GM19328 (cell line): ENCODE measurements at regions not wholly inside any gene's neighbourhood (a gene's known extent, or its start where the extent isn't known, plus 50 kb on each side); places are given as distances from the start of the nearest gene placed in this dataset.

Experiments used
- ATAC-seq: cut with Tn5 transposase; IDR thresholded peaks from one replicate; pipeline ENCODE4 v1.9.1; 2021; ENCODE audit warnings: mild to moderate bottlenecking, moderate library complexity; ENCODE audit not compliant: unreplicated experiment

DNA sequence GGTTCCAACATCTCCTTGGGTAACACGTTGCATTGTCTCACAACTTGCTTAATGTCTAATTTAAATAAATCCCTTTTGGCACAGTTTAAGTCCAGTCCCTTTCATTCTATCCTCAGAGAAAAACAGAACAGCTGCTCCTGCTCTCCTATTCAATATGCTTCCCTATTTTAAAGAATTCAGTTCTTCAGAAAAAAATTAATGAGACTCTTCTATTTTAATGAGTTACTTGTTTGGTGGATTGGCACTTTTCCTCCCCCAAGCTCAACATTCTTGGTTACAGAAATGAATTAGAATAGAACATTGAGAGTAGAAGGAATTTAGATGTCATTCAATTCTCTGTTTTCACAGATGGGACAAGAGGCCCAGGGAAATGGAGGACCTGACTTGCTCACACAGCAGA is 116.9 kb upstream of the ATP8B1 start:
- no peak for ATAC-seq

DNA sequence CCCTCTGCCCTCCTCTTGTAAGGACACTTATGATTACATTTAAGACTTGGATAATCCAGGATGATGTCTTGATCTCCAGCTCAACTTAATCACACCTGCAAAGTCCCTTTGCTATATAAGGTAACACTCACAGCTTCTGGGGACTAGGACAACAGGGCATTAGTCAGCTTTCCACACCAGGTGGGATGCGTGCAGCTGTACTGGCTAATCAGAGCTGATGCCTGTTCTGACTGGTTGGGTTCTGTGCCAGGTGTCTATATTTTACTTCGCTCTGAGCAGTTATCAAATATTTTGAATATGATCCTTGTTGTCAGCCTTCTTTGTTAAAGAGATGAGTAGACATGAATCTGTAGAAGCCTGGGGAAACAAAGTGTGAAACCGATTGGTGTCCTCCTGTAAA is 115.5 kb upstream of the ATP8B1 start:
- ATAC-seq = no peak

DNA sequence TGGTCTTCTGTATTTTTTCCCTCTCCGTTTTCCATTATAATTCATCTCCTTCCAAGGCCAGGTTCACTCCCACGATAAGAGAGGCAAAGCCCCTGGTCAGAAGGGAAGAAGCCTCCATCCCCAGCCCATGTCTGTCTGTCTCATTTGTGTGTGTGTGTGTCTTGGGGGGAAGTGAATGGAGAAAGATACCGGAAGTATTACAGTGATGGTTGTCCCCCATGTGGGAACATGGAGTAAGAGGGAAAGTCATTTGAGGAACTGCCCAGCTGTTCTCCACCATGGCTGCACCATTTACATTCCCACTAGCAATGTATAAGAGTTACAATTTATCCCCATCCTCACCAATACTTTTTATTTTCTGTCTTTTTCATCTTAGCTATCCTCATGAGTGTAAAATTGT is 113.6 kb upstream of the ATP8B1 start:
- ATAC-seq = no peak

DNA sequence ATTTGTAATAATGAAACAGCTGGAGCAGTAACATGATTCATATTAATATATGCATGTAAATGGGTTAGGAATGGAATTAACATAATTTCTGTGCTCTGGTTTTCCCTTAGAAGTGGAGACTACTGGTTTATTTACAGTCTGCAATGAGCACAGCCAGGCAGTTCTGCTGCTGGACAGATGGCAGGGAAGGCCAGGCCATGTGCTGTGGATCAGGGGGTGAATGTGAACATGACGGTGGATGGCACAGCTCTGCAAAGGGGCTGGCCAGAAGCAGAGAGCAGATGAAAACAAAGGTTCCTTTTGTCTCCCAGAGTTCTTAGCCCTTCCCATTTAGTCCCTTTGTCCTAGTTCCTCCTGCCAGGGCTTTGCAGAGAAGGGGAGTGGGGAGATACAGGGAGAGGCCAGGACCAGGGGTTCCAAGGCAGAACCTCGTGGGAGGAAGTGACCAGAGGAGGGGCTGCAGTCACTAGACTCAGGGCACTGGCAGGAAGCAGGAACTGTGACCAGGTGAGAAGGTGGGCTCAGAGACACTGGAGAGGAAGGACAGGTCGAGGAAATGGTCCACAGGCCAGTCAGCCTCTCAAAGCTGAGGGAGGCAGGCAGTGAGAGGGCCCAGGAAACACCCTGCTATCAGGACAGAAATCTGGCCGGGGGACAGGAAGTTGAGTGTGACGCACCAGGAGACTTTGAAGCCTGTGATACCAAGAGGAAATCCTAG is 112.9 kb upstream of the ATP8B1 start:
- ATAC-seq = no peak

DNA sequence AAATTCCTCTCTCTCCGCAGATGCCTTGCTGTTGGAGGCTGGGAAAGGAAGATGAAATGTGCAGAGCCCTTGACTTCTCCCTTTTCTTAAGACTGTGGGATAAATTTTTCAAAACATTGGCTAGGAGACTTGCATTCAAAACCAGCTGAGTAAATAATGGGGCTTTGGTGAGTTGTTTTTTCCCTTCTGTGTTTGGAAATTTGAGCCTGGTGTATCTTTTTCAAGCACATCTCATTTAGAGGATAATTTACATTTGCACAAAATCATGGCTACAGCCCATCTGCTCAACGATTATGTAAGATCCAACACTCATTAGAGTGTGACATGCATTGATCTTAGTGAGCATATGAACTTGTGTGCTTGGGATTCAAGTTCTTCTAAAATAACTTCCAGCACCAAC is 112.1 kb upstream of the ATP8B1 start:
- no peak for ATAC-seq

DNA sequence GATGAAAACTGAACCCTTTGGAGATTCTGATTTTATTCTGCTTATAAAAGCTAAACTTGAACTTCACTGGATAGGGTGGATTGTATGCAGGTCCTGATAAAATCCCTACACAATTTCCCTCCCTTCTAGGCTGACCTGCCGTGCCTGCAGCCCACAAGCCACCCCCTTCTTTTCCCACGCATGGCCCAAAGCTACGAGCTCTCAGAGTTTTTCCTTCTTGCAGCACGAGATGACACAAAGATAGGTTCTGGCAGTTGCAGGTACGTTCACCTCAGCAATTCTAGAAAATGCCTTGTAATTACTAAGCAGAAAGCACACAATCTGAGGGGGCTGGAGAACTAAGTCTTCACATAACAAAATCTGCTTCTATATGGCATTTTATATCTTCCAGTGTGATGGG is 110.6 kb upstream of the ATP8B1 start:
- no peak for ATAC-seq

DNA sequence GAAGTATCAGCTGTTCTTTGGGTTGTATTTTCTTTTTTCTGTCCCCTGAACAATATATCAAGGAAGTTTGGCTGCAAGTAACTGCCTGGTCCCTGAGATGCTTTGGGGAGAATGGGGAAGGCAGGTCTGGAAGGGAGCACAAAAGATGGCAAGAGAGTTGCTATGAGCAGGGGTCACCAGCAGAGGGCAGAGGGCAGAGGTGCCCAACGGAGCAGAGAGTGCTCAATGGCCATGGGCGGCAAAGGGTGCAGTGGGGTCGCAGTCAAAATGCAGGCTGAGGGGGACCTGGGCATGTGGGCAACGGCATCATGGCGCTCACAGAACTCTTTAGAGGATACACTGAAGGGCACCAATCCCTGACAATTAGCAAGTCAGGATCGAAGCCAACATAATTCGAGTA is 107.7 kb upstream of the ATP8B1 start:
- no peak for ATAC-seq

DNA sequence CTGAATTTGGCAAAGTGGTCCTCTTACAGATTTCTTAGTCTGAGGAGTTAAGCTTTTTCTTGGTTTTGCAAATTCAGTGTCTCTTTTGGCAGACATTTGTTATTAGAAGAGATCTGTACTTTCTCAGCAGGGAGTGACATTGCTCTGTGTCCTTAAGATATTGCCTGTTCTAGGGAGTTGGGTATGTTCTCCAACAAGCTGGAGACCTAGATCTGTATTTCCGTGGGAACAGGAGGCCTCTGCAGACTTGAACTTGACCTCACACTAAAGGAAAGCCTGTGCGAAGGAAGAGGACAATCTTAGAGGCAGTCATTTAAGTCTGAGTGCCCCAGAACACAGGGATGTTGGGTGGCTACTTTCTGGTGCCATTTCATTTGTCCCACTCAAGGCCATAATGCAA is 107.0 kb upstream of the ATP8B1 start:
- ATAC-seq = no peak

DNA sequence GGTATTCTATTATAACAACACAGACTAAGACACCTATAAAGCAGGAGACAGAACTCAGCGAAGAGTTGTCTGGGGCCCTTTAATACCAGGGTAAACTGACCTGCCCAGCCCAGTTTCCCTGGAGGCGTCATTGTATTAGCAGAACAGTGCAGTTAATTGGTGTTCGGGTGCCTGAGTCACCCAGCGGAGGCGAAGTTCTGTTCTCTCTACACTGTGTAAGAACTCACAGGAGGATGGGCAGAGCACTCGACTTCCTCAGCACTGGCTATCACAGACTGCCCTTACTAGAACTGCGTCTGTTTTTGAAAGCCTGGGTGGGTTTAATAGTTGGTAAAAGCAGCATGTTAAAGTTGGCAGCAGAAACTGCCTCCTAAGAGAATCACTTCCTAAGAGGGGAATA is 106.5 kb upstream of the ATP8B1 start:
- no peak for ATAC-seq

DNA sequence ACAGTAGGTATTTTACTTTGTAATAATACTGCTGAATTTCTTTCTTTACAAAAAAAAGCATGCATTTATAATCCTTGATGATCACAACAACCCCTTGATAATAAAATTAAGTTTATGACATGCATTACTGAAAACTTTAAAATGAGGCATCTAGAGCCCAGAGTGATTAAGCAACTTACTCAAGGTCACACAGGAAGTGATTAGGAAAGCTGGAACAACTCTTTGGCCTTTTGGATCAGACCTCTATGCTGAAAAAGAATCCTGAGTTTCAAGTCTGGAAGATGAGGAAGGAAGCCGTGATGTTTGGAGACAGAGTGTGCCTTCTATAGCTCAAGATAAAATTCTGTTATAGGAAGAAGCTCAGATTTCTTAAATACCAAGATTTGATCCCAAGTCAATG is 105.0 kb upstream of the ATP8B1 start:
- ATAC-seq = no peak

DNA sequence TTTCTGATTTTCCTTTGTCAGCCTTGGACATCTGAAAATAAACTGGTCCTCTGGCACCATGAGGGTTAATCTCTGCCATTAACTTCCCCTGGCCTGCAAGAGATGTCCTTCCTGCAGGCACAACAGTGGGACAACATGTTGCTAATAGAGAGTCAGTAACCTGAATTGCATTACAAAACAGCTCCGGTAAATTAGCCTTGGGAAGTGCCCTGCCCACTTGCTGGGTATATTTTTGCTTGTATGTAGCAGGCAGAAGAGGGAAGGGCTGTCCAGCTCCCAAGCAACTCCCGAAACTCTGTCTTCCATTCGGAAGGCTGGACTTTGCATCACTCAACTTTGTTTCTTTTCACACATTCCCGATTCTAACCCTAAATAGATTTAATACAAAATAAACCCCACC is 104.4 kb upstream of the ATP8B1 start:
- ATAC-seq = no peak

DNA sequence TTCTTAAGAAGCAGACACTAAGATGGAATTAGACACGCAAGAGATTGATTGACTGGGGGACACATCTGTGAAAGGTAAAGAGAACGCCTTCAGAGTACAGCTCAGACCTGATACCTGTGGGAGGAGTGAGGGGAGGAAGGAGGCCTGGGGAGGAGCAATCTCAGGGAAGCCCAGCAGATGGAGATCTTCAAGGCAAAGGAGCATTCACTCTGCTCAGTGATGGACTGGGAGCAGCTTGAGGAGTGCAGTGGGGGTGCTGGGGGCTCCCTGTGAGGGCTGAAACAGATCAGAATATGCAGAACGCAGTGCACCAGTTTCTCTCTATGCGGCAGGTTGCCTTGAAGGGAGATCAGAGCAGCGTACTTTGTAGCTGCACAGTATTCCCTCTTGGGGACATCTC is 103.7 kb upstream of the ATP8B1 start:
- ATAC-seq = no peak

DNA sequence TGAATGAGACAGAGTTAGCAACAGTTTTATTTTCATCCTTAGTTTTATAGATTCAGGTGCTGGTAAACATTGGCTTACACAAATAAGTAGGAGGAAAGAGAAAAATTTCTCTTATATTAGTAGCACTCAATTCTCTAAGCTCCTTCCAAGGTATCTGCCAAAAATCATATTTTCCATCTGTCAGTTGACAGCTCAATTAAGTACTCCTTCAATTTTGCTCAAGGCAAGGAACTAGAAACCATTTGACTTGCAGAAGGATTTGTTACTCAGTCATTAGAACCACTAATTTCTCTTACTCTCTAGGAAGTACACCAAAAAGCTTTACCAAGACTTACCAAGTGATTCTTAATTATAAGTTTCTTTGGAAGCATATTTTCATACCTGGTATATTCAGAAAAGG is 101.4 kb upstream of the ATP8B1 start:
- no peak for ATAC-seq

DNA sequence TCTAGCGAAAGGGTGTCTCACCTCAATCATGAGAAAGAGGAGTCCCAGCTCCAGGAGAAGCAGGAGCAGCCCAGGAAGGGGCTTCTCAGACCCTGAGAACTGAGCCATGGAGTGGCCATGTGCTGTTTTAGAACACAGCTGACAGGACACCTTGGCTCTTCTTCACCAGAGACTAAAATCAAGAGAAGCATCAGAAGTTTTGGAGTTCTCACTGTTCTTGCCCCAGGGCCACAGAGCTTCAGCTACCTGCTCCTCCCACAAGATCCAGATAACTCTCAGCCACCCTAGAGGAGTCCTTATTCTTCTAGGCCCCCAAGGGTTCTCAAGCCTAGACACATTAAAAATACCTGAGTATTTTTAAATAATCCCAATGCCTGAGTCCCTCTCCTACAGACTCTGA is 99.6 kb upstream of the ATP8B1 start:
- no peak for ATAC-seq

DNA sequence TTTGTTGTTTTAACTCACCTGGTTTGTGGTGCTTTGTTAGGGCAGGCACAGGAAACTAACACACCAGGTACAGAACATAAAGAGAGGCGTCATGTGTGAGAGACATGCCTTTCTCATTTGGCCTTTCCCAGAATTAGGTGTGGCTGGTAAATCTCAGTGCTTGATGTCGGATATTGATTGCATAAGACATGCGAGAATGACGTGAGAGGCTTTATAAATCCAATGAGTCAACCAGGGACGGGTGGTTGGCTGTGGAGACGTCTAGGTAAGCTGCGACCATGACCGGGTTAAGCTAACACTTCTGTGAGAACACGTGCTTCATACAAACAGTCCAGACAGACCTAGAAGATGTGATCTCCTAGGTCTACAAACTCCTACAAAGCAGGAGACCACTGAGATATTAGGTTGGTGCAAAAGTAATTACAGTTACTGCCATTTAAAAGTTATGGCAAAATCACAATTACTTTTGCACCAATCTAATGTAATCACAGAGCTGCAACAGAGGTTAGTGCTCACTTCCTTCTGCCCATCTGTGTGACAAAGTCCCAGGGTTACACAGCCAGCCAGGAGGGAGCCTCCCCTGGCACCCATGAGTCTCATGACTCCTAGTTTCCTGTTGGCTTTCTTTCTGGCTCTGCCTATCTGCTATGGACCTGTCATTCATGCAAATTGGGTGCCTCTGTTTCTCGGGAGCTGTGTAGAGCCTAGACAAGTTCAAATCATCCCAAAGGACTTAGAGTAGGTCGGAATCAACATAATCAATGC is 98.9 kb upstream of the ATP8B1 start:
- ATAC-seq = no peak

DNA sequence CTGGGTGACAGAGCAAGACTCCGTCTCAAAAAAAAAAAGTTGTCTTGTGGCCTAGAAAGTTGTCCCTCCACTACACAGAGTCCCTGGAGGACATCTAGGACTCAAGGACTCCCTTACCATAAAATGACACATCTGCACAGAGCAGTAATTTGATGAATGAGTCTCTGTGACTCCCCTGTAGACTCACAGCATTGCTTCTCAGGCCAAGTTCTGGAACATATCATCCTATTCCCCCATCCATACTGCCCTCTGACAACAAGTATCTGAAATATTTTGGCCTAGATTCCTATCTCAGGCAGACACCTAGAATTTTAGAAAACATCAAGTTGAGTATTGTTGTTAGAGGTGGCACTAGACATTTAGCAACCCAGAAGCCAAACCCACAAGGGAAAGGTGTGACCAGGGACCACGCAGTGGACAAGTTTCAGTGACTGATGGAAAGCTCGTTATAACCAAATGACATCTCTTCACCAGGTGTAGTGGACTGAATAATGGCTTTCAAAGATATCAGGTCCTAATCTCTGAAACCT is 97.9 kb upstream of the ATP8B1 start:
- ATAC-seq = no peak

DNA sequence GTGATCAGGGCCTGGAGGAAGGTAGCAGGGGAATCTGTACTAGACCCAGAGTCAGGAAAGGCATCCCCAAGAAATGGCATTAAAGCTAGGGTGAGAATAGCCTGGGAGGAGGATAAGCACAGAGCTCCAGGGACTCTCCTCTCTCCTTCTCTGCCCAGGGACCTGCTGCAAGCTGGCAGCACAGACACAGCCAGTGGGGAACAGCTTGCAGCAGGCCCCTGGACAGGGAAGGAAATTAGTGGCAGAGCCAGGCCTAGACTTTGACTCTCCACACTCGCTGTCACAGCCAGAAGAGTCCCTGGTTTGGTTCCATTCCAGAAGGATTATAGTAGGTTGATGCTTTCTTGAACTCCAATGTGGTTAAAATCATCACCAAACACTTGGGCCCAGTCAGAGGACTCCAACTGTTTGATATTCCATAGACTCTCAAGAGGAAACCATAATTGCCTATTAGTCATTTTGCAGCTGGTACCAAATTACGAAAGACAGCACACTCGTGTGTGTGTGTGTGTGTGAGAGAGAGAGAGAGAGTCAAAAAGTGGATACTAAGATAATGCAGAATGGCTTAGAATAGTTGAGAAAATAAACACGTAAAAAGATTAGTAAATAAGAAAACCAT is 95.5 kb upstream of the ATP8B1 start:
- no peak for ATAC-seq

DNA sequence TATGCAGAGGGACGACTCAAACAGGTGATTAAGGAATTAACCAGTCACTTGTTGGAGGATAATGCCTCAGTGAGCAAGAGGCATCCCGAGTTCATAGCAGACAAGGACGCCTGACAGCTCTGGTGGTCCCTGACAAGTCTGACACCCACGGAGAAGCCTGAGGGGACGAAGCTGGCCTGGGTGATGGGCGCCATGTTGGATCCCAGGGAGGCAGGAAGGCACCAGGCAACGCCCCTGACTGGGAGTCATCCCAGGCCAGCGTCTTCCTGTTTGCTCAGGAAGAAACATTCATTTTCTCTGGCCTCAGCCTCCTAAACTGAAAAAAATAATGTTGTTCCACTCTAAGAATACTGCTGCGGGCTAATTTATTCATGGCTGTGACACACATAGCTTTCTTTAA is 92.1 kb upstream of the ATP8B1 start:
- no peak for ATAC-seq

DNA sequence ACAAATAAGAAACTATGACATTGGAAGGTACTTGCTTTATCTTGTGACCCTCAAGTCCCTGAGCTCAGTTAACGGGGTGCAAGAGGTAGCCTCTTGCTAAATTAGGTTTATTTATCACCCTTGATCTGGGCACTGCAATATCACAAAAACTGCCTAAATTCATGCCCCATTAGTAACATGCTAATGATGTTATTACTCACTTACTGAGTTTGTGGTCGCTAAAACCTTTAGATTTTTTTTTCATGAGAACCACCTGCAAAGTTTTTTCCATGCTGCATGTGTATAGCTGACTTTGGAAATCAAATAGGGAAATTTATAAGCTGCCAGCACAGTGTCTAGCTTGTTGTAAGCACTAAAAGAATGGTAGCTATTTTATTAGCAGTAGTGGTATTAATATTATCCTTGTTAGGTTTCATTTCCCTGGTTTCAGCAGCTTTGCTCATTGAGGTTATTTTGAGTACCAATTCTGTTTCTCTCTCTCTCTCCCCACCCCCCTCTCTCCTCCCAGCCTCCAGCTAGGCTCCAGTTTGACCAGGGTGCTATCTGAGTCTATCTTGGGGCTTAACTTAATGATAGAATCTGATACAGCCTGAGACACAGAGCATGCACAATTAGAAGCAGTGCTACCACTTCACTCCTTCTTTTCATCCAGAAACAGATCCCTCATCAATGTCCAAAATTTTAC is 88.7 kb upstream of the ATP8B1 start:
- no peak for ATAC-seq

DNA sequence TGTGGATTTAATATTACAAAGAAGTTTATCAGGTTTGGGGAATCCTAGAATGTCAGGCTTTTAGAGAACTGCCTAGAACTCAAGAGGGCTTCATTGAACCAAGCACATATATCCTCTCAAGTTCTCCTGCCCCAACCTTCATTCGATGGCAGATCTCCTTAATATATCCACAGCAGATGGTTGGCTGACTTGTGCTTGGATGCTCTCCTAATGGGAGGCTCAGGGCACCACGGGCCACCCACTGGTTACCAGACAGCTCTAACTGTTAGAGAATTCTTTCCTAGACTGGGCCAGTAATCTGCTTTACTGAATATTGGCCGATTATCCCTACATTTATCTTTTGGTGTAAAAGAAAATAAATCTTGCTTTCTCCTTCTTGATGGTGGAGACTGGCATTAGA is 87.2 kb upstream of the ATP8B1 start:
- no peak for ATAC-seq

DNA sequence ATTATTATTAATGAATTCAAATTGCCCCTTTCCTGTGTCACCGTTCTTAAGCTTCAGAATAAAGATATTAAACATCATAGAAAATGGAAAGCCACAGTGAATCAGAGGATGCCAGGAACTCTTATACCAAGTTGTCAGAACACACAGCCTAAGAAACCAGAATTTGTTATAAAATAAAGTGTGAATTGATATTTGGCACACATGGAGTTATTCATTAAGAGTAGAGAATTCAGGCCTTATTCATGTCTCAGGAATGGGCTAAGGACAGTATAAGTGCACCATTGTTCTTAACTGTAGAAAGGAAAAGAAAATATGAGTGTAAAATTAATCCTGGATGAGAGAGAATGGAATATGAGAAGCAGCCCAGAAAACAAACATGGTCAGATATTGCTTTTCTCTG is 86.7 kb upstream of the ATP8B1 start:
- ATAC-seq = no peak
